ENCODE measurements at regions not wholly inside any gene's neighbourhood (a gene's known extent, or its start where the extent isn't known, plus 50 kb on each side); places are given as distances from the start of the nearest gene placed in this dataset.

DNA sequence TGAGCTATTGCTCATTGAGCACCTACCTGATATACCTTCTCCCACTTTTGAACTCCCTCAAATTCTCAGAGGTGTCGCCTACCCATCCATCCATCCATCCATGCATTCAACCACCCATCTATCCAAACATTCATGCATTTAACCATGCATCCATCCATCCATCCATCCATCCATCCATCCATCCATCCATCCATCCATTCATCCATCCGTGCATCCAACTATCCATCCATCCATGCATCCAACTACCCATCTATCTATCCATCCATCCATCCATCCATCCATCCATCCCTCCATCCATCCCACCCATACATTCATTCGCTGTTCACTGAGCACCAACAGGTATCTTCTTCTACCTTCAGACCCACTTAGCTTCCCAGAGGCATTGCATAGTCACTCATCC is 342.8 kb downstream of the CTTN start:
- no peak overlapping the region for H3K27ac Mint-ChIP-seq (ENCODE audit: unreplicated experiment)
- DNase-seq, result no peak
- H3K36me3 Mint-ChIP-seq (ENCODE audit: insufficient read depth, unreplicated experiment), result peaks cover 7% of the 10 kb centered on the region
- no peaks in the 10 kb centered on the region for H3K27me3 Mint-ChIP-seq (ENCODE audit: unreplicated experiment)
- TF ChIP-seq, protein P1, sequence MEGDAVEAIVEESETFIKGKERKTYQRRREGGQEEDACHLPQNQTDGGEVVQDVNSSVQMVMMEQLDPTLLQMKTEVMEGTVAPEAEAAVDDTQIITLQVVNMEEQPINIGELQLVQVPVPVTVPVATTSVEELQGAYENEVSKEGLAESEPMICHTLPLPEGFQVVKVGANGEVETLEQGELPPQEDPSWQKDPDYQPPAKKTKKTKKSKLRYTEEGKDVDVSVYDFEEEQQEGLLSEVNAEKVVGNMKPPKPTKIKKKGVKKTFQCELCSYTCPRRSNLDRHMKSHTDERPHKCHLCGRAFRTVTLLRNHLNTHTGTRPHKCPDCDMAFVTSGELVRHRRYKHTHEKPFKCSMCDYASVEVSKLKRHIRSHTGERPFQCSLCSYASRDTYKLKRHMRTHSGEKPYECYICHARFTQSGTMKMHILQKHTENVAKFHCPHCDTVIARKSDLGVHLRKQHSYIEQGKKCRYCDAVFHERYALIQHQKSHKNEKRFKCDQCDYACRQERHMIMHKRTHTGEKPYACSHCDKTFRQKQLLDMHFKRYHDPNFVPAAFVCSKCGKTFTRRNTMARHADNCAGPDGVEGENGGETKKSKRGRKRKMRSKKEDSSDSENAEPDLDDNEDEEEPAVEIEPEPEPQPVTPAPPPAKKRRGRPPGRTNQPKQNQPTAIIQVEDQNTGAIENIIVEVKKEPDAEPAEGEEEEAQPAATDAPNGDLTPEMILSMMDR (IDR thresholded peaks at IDR 0.05; ENCODE audit: unreplicated experiment), result no peak
- no peak overlapping the region for H3K4me3 Mint-ChIP-seq (ENCODE audit: low read depth, unreplicated experiment)
- BruUV-seq (replicated peaks), result no TSS peak
- intact Hi-C loops (cut with micrococcal nuclease; ENCODE audit: unreplicated experiment), result no loop called here
- no peaks in the 10 kb centered on the region for H3K9me3 Mint-ChIP-seq (ENCODE audit: low read depth, unreplicated experiment)
- CTCF ChIA-PET, result no interaction called here
- H3K4me1 Mint-ChIP-seq (ENCODE audit: low read depth, unreplicated experiment), result no peaks in the 10 kb centered on the region

DNA sequence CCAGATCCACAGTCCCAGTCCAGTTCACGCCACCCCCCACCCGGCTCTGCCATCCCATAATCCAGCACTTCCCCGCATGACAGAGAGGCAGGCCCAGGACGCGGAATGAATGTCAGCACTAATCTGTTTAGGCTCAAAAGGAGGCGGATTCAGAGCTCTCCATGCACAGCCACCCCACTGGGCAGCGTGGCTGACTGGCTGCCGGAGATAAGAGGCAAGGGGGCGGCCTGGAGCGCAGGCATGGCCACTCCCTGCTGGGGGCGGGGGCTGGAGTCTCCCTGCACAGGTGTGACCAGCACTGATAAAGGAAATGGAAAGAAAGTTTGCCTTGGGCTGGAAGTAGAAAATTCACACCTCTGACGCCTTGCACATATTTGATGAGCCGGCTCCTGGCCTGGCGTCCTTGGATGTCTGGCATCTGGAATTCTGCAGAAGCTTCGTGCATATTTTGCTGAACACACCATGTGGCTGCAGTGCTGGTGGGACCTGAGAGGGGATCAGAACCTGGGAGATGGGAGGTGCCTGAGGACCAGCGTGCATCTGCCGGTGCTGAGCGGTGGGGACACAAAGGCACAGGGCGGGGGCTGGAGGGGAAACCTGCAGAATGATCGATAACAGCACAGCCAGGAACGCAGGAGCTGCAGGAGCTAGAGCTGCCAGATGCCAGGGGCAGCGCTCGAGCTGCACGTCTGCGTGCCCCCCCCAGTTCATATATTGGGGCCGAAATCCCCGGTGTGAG is 344.4 kb downstream of the CTTN start:
- Mint-ChIP-seq H3K27ac (ENCODE audit: unreplicated experiment) (no peak overlapping the region), H3K9me3 (ENCODE audit: low read depth, unreplicated experiment) (no peaks in the 10 kb centered on the region), H3K4me1 (ENCODE audit: low read depth, unreplicated experiment) (no peaks in the 10 kb centered on the region), H3K36me3 (ENCODE audit: insufficient read depth, unreplicated experiment) (peaks cover 11% of the 10 kb centered on the region), H3K27me3 (ENCODE audit: unreplicated experiment) (no peaks in the 10 kb centered on the region), H3K4me3 (ENCODE audit: low read depth, unreplicated experiment) (no peak overlapping the region)
- TF ChIP-seq, protein P1 (IDR thresholded peaks at IDR 0.05; ENCODE audit: unreplicated experiment), result no peak
- CTCF ChIA-PET, result interaction anchor here (2.0 kb wide), 1 partner anchor 13 kb away, joined by 6 read pairs; no protein-coding TSS in a partner anchor
- DNase-seq, result no peak
- intact Hi-C loops (cut with micrococcal nuclease; ENCODE audit: unreplicated experiment), result no loop called here
- BruUV-seq (replicated peaks), result no TSS peak

DNA sequence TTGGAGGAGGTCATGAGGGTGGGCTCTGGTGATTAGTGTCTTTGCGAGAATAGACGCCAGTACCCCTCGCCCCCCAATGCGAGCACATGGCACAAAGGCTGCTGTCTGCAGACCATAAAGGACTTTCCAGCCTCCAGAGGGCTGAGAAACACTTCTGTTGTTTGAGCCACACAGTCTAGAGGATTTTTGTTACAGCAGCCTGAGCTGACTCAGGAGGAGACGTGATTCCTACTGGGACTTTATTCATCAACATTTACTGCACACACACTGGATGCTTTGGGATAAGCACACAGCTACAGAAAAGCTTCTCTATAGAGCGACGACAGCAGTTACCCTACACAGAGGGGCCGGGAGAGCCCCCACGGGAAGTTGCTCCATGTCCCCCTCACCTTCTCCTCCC is 345.0 kb downstream of the CTTN start:
- Mint-ChIP-seq H3K27ac (ENCODE audit: unreplicated experiment) (no peak overlapping the region), H3K4me3 (ENCODE audit: low read depth, unreplicated experiment) (no peak overlapping the region), H3K4me1 (ENCODE audit: low read depth, unreplicated experiment) (no peaks in the 10 kb centered on the region), H3K9me3 (ENCODE audit: low read depth, unreplicated experiment) (no peaks in the 10 kb centered on the region), H3K27me3 (ENCODE audit: unreplicated experiment) (no peaks in the 10 kb centered on the region), H3K36me3 (ENCODE audit: insufficient read depth, unreplicated experiment) (peaks cover 11% of the 10 kb centered on the region)
- CTCF ChIA-PET, result interaction anchor here (2.0 kb wide), 1 partner anchor 13 kb away, joined by 6 read pairs; no protein-coding TSS in a partner anchor
- BruUV-seq (replicated peaks), result no TSS peak
- DNase-seq, result no peak
- TF ChIP-seq, protein P1 (IDR thresholded peaks at IDR 0.05; ENCODE audit: unreplicated experiment), result no peak
- intact Hi-C loops (cut with micrococcal nuclease; ENCODE audit: unreplicated experiment), result no loop called here

DNA sequence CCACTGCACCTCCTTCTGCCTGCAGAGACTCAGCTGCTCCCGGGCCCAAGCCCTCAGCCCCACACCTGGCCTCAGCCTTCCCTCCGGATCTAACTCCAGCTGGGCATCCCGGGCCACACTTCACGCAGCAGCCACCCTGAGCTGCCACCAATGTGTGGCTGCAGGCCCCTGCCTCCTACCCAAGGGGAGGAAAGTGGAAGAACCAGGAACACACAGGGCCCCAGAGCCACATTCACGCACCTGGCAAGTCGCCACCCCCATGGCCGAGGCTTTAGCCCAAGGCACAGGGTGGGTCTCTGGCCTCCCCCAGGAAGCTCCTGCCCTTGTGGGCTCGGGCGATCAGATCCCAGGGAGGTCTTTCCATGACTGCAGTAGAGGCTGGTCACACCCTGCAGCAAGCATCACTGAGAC is 345.6 kb downstream of the CTTN start:
- CTCF ChIA-PET, result interaction anchor here (2.0 kb wide), 1 partner anchor 12 kb away, joined by 6 read pairs; no protein-coding TSS in a partner anchor
- H3K36me3 Mint-ChIP-seq (ENCODE audit: insufficient read depth, unreplicated experiment), result peaks cover 11% of the 10 kb centered on the region

More for the DNA sequence above, 345.6 kb downstream of the CTTN start:
- TF ChIP-seq, protein P1 (IDR thresholded peaks at IDR 0.05; ENCODE audit: unreplicated experiment), result no peak
- Mint-ChIP-seq H3K4me1 (ENCODE audit: low read depth, unreplicated experiment) (no peaks in the 10 kb centered on the region), H3K27ac (ENCODE audit: unreplicated experiment) (no peak overlapping the region), H3K4me3 (ENCODE audit: low read depth, unreplicated experiment) (no peak overlapping the region), H3K9me3 (ENCODE audit: low read depth, unreplicated experiment) (no peaks in the 10 kb centered on the region), H3K27me3 (ENCODE audit: unreplicated experiment) (no peaks in the 10 kb centered on the region)
- no peak for DNase-seq
- intact Hi-C loops (cut with micrococcal nuclease; ENCODE audit: unreplicated experiment), result no loop called here
- no TSS peak for BruUV-seq (replicated peaks)

All from Calu3 (cell line).